ENCODE measurements at regions not wholly inside any gene's neighbourhood (a gene's known extent, or its start where the extent isn't known, plus 50 kb on each side); places are given as distances from the start of the nearest gene placed in this dataset.
"Not testable (repeated sequence)": the region's sequence is repeated elsewhere in the genome, so short reads cannot be mapped to it uniquely, and the experiment has no call there.

DNA sequence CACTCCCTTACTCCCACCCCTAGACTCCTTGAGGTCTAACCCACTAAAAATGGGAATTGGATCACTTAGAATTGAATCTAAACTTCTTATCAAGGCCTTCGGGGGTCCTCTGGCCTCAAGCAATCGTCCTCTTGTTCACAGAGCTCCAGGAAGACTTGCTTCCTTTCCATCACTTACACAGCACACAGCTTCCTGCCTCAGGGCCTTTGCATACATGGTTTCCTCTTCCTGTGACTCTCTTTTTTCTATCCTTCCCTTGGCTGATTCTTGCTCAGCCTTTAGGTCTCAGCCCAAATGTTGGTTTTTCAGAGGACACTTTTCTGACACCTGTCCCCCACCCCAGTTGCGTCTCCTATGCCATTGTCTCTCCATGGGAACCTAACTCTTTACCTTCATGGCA lies 50.0 kb upstream of the ALDH1B1 start:
- DNase-seq = no peak

DNA sequence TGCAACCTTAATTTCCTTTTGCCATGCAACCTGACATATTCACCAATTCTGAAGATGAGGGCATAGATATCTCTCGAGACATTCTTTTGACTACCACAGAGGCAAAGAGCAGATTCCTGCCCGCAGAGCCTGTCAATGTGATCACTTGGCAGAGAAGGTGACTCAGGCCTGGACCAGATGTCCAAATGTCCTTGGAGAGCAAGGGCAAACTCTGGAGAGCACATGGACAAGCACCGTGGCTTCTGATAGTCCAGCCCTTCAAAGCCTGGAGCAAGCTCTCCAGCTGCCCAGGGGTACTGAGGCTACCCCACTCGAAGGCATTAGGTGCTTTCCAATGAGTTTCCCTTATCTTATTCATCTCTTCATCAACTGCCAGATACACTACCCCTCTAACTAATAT lies 50.4 kb upstream of the ALDH1B1 start:
- DNase-seq = no peak

DNA sequence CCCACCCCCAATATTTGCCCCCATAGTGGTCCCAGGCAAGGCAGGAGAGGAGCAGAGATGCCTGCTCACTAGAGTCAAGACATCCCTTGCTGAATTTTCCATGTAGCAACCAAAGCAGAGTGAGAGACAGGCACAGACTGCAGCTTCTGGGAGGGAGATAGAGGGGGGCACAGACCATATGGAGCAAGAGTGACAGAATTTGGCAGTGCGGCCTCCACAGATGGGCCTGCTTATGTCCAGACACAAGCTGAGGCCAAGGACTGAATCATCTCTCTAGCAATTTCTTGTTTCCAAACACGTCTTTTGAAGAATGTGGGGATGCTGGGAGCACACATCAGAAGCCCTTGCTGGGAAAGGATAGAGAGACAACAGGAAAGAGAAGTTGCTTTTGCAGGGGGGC lies 53.0 kb upstream of the ALDH1B1 start:
- no peak for DNase-seq

DNA sequence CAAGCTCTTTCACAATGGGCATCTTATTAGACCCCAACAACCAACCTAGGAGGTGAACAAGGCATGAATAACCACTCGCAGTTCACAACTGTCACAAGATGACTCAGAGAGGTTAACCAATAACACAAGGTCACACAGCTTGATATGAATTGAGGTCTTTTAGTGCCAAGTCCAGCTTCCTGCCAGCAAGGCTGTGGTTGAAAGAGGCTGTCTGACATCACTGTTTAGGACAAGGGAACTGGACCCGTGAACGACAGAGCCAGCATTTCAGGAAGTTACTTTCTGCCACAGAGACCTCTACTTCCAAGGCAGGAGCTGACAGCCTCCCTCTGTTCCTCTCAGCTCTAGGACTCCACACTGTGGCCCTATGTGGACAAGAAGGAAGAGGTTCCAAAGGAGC lies 53.4 kb upstream of the ALDH1B1 start:
- no peak for DNase-seq

DNA sequence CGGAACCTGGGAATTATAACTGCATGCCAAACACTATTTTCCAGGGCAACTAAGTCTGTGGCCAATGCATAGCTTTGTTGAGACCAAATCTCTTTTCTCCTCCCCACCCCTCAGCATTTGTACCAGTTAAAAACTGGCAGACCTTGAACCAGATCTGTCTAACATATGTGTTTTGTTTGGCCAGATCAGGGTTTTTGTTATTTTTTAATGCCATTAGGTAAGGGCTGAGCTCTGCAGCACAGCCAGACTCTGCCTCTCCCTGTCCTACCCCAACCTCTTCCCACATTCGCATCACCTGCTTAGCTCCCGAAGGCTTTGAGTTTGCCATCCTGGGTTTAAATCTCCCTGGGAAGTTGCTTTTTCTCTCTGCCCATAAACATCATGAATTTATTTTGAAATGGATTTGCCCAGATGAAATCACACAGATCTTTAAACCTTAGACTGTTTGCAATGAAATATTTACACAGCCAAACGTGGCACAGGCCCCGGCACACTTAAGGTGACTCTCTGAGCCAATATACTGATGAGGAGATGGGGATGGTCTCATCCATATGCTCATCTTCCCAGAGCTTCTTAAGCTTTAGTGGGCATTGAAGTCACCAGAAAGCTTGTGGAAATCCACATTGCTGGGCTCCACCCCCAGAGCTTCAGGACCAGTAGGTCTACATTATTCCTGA lies 54.0 kb upstream of the ALDH1B1 start:
- DNase-seq = no peak

DNA sequence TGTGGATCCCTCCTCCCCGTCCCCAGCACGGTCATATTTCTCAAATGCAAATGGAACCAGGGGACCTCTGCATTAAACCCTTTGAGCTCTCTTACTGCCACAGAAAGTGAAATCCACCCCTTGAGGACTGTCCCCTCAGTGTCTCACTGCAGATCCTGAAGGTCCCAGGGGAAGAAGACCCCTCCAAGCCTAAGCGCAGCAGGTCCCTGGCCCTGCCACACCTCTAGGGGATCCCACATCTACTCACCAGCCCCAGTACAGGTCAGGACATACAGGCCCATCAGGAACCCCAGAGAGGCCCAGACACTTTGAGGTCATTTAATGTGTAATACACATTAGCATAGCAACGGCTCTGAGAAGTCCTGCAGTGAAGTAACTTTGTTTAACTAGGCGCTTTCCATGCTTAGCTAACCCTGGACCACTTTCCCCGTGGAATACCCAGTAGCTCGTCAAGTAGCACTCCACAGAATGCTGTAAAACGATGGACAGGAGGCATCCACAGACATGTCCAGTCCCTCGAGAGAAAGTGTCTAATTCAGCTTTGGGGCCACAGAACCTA lies 54.7 kb upstream of the ALDH1B1 start:
- no peak for DNase-seq

DNA sequence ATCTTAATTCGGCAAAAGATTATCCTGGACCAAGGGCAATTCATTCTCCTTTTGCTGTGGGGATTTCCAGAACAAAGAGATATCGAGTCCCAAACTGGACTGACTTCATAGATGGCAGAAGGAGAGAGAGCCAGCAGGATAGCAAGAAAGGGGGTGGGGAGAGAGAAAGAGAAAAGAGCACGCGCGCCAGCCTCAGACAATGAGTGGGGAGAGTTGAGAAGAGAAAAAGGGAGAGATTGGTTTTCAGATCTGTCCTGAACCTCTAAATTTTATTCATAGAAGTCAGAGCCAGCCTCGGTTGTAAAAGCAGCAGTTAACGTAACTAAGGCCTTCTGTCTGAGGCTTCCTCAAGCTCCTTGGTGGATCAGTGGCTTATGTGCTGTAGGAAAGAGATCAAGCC lies 55.3 kb upstream of the ALDH1B1 start:
- no peak for DNase-seq

DNA sequence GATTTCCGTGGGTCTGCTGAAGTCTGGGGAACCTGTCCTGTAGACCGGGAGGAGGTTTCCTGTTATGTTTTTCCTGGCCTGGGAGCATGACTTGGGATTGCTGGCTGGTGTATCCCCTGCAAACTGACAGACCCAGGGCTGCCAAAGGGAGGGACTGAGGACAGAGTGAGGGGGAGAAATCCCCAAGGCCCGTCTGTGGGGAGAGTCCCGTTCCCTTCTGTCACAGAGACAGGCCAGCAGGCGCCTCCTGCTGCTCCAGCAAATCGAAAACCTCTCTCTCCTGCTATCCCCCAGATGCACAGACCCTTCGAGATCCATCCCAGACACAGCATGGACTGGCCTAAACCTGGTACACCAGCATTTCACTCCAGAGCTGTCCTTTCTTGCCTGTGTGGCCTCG lies 56.2 kb upstream of the ALDH1B1 start:
- no peak for DNase-seq

DNA sequence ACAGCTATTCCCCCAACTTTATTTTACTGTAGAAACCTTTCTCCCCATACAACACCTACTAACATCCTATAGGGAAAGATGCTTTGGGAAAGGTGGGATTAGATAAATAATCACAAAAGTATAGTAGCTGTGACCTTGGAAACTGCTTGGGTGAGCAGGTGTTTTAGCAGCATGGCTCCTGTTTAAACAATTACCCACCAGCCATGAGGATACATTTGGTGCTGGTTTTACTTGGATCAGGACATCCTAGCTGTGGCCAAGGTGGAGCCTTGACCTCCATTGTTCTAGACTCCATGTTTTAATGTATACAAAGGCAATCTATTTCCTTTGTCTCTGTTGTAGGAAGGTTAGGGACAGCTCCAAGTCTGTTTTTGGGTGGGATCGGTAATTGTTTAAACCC lies 56.8 kb upstream of the ALDH1B1 start:
- DNase-seq = no peak

DNA sequence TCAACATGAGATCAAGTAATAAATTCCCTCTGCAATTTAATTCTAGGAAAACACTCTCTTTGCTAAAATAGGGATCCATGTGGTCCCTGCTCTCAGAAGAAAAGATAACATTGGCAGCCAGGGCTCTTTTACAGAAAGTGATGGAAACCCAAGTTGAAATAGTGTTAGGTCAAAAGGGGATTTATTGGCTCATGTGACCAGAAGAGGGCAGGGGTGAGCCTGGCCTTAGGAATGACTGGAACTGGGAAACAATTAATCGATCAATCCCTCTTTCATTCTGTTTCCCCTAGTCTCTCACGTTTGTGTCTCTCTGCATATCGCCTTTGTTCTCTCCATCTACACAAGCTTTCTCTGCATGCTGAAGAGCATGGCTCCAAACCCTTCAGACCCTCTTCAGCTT lies 58.3 kb upstream of the ALDH1B1 start:
- DNase-seq = no peak

DNA sequence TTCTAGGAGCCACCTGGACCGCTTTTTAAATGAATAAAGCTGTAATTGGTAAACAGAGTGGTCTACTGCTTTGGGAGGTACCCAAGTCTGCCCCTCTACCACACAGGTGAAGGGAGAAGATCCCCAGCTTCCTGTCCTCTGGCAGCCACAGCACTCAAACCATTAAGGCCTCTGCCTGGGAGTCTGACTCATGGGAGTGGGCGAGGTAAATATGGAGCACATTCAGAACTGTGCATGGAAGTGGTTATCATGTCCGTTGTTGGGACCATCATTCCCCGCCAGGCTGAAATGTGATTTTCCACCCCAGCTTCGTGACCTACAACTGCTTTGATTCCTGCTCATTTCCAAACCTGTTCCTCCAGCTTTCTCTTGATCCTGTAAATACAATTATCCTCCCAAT lies 59.5 kb upstream of the ALDH1B1 start:
- no peak for DNase-seq

DNA sequence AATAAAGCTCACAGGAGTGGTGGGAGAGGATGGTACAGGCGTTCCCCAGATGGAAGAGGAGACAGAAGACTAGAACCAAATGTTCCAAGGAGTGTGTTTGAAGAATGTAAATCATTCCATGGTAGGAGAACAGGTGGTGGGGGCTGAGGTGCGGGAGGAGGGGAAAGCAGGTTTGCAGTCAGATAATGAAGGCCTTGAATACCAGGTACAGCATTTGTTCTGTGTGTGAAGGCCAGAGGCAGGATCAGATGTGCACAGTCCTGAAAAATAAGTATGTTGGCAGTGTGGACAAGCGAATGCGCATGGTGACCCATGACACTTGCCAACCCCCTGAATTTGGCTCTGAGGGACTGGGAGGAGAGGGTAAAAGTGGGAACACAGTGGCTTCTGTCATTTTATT lies 59.9 kb upstream of the ALDH1B1 start:
- DNase-seq = no peak

DNA sequence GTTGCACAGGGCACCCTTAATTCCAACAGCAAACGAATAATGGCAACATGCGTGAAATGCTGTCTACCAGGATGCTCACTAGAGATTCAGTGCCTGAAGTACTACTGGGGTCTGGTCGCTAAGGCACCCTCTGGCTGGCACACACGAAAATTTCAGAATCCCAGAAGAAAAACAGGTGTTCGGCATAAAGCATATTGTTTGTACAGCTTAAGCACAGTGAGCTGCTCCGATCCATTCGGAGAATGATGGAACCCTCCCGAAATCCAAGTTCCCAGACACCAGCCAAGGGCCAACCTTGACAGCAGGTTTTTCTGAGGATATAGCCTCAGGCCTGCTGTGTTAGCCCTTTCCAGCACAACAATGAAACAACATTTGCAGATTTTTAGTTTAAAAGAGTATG lies 61.4 kb upstream of the ALDH1B1 start:
- DNase-seq = no peak

DNA sequence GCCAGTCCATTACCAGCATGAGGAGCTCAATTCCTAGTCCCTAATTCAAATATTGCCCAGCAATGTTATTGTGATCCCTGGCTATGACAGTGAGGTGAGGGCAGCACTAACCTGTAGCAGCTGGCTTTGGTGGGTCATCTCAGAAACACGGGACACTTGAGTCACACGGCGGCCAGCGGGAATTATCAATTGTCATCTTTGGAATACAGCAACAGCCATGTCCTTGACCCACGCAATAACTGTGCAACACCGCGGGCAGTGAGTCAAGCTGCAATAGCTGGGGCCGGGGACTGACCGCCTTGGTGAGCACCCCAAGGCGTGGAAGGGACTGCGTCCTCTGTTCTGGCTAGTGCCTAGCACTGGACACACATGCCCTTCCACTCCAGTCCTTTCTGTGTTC lies 62.5 kb upstream of the ALDH1B1 start:
- no peak for DNase-seq

DNA sequence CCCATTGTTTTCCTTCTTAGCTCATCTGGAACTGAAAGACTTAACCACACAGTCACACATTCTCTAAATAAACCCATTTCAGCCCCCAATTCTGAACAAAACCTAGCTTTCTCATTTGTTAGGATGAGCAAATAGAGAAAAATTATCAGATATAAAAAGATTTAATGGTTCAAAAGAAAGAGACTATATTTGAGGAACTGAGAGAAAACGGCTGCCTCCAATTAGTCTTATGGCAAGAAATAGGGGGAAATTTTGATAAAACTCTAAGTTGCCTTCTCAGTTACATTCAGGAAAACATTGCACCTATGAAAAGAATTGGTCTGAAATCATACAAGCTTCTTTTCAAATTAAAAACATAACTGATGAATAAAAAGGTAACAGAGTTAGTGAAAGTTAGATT lies 63.7 kb upstream of the ALDH1B1 start:
- DNase-seq = no peak

DNA sequence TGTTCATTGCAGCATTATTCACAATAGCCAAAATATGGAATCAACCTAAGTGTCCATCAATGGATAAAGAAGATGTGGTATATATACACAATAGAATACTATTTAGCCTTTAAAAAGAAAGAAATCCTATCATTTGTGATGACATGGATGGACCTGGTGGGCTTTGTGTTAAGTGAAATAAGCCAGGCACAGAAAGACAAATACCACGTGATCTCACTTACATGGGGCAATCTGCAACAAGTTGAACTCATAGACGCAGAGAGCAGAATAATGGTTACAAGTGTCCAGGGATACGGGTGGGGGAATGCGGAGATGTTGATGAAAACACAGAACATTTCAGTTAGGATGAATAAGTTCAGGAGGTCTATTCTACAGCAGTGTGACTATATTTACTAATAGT lies 66.4 kb upstream of the ALDH1B1 start:
- no peak for DNase-seq

DNA sequence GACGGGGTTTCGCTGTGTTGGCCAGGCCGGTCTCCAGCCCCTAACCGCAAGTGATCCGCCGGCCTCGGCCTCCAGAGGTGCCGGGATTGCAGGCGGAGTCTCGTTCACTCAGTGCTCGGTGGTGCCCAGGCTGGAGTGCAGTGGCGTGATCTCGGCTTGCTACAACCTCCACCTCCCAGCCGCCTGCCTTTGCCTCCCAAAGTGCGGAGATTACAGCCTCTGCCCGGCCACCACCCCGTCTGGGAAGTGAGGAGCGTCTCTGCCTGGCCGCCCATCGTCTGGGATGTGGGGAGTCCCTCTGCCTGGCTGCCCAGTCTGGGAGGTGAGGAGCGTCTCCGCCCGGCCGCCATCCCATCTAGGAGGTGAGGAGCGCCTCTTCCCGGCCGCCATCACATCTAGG lies 68.3 kb upstream of the ALDH1B1 start:
- not testable (repeated sequence) for DNase-seq

DNA sequence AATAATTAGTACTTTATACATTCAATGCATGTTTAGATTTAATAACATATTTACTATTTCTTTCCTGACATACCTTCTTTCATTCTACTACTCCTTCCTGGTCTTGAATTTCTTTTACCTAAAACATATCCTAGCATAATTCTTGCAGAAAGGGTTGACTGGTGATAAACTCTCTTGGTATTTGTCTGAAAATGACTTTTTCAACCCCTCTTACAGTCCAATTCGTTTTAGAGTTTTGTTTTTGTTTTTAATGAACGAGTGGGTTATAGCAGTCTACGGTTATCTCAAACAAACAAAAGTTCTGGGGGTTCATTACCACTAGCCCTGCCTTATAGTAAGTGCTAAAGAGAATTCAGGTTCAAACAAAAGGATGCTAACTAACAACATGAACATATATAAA lies 69.6 kb upstream of the ALDH1B1 start:
- DNase-seq = no peak

DNA sequence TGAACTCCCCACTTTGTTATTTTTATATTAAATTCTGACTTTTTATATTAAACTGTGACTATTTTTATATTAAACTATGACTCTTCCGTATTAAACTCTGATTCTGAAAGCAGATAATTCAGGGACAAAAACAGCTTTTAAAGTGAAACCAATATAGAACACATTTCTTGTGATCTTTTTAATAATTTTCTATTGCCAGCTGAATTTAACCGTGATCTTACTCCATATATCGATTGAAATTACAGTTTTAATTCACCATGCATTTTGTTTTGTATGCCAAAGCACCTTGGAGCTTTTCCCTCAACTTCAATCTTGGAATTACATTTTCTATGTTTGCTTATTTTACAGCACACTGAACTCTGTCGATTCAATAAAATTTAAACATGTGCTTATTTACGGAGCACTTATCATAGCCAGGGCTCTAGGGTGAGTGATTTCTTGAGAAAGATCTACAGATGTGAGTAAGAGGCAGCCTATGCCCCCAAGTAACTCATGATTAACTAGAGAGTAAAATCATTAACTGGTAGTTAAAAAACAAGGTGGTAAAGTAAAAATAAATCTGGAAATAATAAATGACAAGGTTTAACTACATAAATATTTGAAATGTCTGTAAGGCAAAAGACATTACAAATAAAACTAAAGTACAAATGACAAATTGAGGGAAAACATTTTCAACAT lies 72.9 kb upstream of the ALDH1B1 start:
- no peak for DNase-seq

DNA sequence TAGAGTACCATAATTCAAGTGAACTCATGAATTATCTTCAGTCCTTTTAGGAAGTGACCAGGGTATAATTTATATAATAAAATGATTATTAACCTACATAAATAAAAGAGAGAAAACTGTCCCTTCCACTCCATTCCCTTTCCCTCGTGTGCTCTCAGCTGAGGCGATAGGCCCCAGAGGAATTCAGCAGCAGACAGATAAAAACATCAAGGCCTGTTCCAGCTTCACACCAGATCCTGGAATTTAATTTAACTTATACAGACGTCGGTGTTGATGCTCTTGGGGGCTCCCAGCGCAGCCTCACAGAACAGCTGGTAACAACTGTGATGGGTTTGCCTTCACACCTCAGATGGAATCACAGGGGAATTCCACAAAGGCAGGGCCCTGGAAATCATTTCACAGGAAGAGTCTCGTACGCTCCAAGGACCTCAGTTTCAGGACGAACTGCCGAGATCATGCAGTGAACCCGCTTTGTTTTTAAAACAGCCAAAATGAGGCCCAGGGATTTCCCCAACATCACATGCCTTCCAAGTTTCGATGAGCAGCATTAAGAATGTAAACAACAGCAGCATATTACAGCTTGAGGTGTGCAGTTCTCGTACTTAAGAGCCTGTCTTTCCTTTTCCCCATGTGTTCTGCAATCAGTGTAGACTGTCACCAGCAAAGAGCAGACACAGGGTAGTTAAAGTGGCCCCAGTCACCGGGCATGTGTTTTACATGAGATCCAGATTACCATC lies 73.6 kb upstream of the ALDH1B1 start:
- DNase-seq = no peak

DNA sequence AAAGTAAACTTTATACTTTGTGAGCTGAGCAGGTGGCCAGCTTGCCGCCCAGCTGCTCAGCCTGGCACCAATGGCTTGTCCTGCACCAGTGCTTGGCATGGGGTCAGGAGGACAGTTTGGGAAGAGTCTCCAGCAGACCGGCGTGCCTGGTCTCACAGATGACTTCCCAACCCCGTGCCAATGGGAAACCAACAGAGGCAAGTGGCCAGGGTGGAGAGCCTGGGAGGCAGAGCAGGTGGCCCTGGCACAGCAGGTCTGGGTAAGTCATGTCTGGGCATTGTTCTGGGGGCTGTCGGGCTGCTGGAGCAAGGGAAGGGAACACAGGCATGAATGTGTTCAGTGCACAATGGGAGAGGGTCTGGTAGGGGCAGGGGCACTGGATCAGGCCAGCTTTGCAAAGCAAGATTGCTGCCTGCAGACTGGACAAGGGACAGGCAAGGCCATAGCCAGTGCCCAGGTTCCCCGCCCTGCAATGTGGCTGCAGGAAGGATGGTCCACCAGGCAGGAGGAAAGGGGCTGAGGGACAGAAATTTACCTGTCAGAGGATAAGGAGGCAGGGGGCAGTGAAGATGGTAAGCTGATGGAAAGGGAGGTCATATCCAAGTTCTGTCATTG lies 76.2 kb upstream of the ALDH1B1 start:
- no peak for DNase-seq

DNA sequence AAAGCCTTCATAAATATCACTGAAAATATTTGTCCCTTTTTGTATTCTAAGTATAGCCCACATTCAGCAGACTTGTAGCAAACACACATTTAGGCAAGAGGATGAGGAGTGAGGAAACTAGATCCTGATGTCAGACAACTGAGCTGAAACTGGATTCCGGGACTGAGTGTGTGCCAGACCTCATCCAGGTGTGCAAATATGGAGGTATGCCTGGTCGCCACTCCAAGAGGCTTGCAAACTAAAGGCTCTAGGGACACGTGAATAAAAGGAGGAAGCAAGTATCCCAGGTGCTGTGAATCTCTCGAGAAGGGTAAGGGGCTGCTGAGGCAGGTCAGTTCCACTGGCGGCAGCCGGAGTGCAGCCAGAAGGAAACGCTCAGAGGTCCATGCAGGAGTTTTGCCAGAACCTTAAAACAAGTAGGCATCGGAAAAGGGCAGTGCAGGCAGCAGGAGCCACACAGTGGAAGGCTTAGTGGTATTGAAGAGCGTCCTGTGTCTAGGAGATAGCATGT lies 77.4 kb upstream of the ALDH1B1 start:
- no peak for DNase-seq

DNA sequence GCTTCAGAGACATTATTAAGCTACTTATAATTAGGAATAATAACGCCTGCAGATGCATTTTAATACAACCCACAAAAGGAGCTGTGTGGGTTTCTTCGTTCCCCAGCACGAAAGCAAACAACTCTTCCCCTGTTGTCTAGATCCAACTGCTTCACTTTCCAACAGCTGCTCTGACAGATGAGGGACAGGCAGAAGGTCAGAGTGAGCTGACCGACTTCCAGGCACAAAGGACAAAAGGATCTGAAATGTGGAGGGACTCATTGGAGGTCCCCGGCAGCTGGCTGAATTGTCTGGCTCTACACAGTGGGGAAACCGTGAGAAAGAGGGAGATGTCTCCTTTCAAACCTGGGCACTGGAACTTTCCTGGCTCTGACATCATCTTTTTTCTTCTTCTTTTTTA lies 79.1 kb upstream of the ALDH1B1 start:
- no peak for DNase-seq
